Left kidney (tissue), 1 donor: ENCODE measurements at regions not wholly inside any gene's neighbourhood (a gene's known extent, or its start where the extent isn't known, plus 50 kb on each side); places are given as distances from the start of the nearest gene placed in this dataset.

ENCODE experiments used
- DNase-seq: peaks from one replicate; pipeline ENCODE4 v3.0.0-alpha.2; 2013

DNA sequence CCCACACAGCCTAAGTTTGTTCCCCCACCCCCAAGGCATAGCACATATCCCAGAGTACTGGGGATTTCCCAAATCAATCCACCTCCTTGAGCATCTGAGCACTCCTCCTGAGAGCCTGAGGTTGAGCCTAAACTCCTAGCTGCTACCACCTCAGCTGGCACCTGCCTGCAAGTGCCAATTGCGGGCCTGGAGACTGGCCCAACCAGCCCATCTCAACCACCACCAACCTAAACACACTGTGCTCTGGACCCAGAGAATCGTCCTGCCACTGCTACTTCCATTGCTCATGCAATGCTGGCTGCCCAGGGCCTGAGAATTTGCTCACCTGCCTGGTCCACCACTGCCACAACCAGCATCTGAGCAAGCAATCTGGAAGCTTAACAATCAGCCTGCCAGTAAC lies 177.1 kb downstream of the FGF13 start:
- no peak for DNase-seq

DNA sequence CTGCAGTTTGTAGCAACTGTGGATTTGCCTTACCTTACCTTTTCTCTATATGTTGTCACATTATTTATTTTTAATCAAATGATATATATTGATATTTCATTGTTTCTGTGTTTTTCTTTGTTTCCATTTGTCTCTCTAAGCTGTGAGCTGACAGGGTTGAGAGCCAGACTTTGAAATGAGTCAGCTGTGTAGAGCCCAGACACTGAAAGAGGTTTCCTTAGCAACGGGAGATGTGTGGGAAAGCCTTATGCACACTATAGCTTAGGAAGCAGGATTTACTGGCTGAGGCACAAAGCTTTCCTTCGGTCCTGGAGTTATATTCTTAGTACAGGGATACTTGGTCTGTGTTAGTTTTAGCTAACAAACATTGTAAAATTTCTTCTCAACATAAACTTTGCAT lies 192.2 kb downstream of the FGF13 start:
- peak; percentile 60 for DNase-seq

DNA sequence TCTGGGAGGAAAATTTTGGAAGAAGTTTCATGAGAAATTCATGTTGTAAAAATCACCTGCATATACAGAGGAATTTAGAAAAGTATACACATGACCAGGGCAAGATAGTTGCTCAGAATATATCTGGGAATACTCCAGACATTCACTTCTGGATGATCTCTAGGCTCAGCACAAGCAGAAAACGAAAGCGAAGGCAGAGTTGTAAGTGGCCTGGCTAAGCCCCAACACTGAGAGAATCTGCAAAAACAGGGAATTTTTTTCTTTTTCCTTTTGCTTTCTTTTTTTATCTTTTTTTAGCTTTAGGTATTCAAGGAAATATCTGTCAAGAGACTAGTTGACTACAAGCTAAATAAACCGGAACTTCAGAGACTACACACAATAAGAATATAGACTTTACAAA lies 207.2 kb downstream of the FGF13 start:
- no peak for DNase-seq

DNA sequence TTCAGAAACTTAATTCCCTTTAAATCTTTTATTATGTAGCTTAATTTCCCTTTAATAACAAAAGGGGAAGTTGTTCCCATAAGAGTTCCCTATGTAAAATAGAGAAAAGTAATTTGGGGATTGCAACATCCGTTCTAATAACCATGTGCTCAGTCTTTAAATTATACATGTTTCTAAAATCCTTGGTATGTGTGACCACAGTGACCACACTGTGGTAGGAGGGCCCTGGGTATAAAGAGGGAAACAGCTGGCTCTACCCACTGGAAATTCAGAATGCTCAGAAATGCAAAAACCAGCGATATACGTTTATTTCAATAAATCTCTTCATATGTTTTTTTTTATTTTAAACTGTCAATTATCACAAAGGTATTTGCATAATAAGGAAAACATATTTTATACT lies 219.1 kb downstream of the FGF13 start:
- no peak for DNase-seq

DNA sequence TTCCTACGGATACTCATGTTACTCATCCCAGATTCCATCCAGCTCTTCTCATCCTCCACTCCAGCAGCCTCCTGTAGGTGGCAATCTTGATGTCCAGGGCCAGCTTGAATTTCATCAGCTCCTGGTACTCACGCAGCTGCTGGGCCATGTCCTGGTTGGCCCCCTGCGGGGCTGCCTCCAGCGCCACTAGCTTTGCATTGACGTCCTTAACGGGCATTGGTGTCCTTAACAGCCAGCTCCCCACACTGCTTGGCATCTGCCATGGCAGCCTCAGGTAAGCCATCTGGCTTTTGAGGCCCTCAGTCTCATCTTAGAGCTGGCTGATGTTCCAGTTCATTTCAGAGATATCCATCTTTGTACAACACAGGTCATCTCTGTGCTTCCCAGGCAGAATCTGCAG lies 223.7 kb downstream of the FGF13 start:
- DNase-seq, result no peak

DNA sequence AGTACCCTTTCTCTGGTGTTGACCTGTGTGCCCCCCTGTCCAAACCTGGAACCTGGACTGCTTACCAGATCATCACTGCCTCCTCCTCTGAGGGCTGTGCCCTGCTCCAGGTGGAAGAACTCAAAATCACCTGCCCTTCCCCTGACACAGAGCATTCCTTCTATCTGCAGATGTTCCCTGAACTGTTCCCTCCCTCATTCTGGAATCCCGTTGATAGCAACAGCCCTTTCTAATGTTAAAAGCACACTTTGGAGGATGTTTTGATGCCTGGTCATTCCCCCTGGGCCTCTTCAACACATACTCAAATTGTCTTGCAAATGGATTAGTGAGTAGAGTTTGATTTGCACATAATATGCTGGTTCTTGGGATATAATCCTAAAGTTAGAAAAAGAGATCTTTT lies 225.8 kb downstream of the FGF13 start:
- DNase-seq, result no peak

DNA sequence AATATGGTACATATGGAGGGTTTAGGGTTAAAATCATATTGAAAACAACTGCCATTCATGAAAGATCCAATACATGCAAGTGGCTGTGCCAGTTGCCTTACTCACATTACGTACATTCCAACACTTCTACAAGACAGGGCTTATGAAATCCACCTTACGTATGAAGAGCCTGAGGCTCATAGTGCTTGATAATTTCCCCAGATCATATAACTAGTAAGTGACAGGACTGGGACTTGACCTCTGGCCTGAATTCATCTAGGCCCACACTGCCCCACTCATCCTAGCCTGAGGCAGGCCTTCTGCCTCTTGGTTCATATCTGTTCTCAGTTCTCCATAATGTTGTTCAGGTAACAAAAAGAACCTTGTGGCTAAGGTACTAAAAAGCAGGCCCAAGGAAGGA lies 226.3 kb downstream of the FGF13 start:
- no peak for DNase-seq

DNA sequence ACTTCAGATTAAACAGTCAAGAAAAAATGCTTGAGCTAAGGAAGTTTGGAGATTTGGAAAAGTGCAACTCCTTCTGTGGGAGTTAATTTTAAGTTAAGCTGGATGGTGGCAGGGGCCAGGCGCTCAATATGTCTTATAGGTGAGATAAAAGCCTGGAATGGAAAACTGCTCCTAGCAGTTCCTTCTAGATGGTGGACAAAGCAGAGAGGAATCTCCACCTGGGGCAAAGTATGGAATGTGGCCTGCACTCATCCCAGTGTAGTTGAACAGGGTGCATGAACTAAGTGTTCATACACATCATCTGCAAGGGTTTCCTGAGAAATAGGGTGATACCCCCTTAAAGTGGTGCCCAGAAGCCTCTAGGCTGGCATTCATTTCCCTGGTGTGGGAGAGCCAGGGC lies 227.1 kb downstream of the FGF13 start:
- DNase-seq, result no peak

DNA sequence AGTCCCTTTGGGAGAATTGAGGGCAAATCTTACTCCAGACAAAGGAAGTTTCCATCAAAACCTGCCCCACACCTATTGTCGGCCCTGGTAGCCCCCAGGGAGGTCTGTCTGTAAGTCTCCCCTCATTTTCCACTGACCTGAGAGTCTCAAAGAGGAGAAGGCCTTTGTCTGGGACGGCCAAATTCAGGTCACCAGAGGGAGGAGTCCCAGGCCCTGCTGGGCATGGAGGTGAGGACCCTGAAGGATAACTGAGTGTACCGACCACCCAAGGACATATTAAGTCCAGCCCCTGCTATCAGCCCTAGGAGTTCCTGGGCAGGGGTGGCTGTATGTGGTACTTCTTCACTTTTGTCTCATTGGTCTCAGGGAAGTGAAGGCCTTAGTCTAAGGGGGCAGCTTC lies 229.9 kb downstream of the FGF13 start:
- DNase-seq, result no peak

DNA sequence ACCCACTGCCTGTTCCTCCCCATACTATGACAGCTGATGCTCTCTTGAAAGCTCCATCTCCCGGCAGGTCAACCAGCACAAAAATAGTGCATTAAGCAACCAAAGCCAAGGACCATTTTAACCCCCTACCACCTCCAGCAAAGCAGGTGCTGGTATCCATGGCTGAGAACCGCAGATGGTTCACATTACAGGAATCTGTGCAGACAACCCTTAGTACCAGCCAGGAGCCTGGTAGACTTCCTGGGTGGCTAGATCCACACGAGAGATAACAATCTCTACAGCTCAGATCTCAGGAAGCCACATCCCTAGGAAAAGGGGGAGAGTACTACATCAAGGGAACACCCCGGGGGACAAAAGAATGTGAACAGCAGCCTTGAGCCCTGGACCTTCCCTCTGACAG lies 248.0 kb downstream of the FGF13 start:
- no peak for DNase-seq
